ENCODE measurements at regions not wholly inside any gene's neighbourhood (a gene's known extent, or its start where the extent isn't known, plus 50 kb on each side); places are given as distances from the start of the nearest gene placed in this dataset.

DNA sequence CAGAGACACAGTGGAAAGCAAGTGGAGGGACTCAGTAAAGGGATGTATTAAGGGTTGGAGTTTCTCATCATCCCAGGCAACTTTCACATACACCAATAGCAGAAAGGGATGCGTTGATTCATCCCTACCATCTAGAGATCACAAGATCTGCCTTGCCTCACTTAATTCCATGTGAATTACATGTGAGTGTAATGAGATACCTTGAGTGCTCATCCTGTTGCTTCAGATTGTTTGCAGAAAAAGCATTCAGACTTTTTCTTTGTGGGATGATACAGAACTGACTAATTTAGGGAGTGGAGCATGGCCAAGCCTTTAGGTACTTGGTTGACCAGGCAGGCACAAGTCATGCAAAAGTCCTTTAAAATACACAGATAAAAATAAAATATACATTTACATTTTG, 124.8 kb upstream of the SLIT2 start:
- ChIA-PET CTCF (no interaction called here), POLR2A (no interaction called here)
- H3K4me3 ChIP-seq (ENCODE audit: low read depth, low read length) = no peak overlapping the region

DNA sequence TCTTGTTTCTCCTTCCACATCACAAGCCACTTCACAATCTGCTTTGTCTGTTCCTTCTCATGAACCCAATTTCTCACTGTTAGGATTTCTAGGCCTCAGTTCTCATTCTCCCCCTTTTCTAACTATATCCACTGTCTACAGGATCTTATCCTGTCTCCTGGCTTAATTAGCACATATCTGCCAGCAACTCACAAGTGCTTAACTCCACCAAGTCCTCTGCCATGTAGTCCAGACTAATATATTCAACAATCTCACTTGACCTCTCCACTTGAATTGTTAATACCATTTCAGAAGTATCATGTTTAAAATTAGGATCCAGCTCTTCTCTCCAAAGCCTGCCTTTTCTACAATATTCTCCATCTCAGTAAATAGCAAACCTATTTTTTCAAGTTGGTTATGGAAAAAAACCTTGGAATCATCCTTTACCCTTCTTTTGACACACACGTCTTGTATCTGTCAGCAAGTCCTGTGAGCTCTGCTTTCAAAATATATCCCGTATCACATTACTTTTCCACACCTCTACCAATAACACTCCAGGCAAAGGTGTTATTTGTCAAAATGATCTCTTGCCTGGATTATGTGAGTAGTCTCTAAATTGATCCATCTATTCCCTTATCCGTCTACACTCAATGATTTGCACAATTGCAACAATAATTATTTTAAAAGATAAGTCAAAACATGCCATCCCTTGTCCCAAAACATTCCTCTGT, 127.2 kb upstream of the SLIT2 start:
- ChIA-PET POLR2A (no interaction called here), CTCF (interaction anchor here (1.1 kb wide), 1 partner anchor 124 kb away, joined by 4 read pairs; no protein-coding TSS in a partner anchor)
- no peak for DNase-seq (ENCODE audit: low read depth, low spot score)
- TF ChIP-seq, protein P1, sequence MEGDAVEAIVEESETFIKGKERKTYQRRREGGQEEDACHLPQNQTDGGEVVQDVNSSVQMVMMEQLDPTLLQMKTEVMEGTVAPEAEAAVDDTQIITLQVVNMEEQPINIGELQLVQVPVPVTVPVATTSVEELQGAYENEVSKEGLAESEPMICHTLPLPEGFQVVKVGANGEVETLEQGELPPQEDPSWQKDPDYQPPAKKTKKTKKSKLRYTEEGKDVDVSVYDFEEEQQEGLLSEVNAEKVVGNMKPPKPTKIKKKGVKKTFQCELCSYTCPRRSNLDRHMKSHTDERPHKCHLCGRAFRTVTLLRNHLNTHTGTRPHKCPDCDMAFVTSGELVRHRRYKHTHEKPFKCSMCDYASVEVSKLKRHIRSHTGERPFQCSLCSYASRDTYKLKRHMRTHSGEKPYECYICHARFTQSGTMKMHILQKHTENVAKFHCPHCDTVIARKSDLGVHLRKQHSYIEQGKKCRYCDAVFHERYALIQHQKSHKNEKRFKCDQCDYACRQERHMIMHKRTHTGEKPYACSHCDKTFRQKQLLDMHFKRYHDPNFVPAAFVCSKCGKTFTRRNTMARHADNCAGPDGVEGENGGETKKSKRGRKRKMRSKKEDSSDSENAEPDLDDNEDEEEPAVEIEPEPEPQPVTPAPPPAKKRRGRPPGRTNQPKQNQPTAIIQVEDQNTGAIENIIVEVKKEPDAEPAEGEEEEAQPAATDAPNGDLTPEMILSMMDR (IDR thresholded peaks at IDR 0.05; ENCODE audit: insufficient read depth, low read length, missing control alignments) = no peak
- H3K4me3 ChIP-seq (ENCODE audit: low read depth, low read length) = no peak overlapping the region

More for the DNA sequence above, 124.8 kb upstream of the SLIT2 start:
- TF ChIP-seq, protein P1 (IDR thresholded peaks at IDR 0.05; ENCODE audit: insufficient read depth, low read length, missing control alignments) = no peak
- DNase-seq (ENCODE audit: low read depth, low spot score) = peak; percentile 44

DNA sequence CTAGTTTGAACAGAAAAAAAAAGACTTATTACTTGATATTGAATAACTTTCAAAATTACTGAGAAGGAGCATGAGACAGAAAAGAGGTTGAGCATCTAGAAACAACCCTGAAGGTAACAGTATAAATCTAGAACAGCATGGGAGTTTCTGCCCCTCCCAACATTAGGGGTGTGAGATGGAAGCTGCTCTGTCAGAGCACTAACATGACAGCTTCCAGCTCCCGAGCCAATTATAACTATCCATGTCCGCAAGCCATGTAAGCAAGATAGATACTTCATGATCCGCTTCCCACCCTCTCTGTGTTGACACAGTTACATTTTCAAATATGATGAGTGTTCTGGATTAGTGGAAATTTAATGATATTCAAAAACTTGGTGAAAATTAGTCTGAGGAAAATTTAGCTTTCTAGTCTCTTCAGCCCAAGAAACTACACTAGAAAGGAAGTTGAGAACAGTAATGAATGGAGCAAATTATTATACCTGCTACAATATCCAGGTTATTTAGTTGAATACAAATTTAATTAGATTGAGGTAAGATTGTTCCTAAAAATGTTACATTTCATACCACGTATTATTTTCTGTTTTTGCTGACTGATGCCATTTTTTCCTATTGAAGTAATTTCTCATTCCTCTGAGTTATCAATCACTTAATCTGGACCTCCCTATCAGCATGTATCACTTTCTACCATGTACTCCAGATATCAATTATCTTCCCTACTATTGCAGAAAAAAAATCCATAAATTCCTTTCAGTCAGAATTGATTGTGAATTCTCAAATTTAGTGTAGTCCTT, 129.3 kb upstream of the SLIT2 start:
- CTCF ChIA-PET = no interaction called here
- TF ChIP-seq, protein P1 (IDR thresholded peaks at IDR 0.05; ENCODE audit: insufficient read depth, low read length, missing control alignments) = no peak
- POLR2A ChIA-PET = no interaction called here
- no peak for DNase-seq (ENCODE audit: low read depth, low spot score)
- H3K4me3 ChIP-seq (ENCODE audit: low read depth, low read length) = no peak overlapping the region

DNA sequence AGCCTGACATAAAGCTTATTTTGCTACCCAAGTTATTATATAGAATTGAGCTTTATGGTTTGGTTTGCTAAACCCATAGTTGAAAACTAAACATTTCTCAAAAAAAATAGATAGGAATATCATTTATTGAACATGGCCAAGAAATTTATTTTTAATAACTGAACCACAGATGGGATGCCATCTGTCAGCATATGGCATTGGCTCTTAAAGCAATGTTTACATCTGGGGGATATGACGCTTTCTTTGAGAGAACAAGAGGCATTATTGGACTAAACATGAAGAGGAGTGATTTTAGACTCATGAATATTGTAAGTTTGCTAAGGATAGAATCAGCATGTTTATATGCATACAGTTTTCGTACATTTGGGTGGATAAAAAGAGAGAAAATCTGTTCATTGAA, 132.6 kb upstream of the SLIT2 start:
- ChIA-PET CTCF (no interaction called here), POLR2A (no interaction called here)
- H3K4me3 ChIP-seq (ENCODE audit: low read depth, low read length) = no peak overlapping the region
- no peak for DNase-seq (ENCODE audit: low read depth, low spot score)
- TF ChIP-seq, protein P1 (IDR thresholded peaks at IDR 0.05; ENCODE audit: insufficient read depth, low read length, missing control alignments) = no peak

DNA sequence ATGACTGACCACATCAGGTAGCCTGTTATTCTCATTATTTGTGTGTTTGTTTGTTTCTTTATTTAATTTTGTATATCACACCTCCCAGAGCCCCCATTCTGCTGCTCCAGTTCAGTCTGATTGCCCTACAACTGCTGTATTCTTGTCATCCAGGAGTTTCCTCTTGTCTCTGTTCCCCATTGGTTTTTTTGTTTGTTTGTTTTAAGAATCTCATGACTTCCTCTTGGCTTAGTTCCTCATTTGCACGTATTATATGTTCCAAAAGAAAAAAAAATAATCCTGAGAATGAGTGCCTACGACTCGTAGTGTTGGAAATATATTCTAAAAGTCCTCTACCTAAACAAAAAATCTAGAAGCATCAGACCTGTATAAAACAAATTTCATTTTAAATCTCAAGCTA, 142.3 kb upstream of the SLIT2 start:
- H3K4me3 ChIP-seq (ENCODE audit: low read depth, low read length) = no peak overlapping the region
- ChIA-PET POLR2A (no interaction called here), CTCF (no interaction called here)
- TF ChIP-seq, protein P1 (IDR thresholded peaks at IDR 0.05; ENCODE audit: insufficient read depth, low read length, missing control alignments) = no peak
- no peak for DNase-seq (ENCODE audit: low read depth, low spot score)

DNA sequence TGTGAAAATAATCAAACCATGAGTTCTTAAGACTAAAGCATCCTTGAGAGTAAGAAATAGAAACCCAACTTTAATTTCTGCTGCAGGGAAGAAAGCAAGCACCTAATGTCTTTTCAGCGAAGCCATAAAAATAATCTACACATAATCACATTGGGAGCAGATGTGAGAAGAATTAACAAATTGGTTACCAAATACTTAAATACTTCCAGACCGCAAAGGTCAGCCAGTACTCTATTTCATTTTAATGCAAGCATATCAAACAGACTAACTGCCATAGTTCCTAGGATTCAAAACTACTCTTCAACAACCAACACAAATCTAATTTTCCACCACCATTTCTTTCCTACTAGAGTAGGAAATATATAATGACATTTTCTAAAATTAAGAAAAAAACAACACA, 144.8 kb upstream of the SLIT2 start:
- TF ChIP-seq, protein P1 (IDR thresholded peaks at IDR 0.05; ENCODE audit: insufficient read depth, low read length, missing control alignments) = no peak
- CTCF ChIA-PET = no interaction called here
- POLR2A ChIA-PET = no interaction called here
- no peak overlapping the region for H3K4me3 ChIP-seq (ENCODE audit: low read depth, low read length)
- no peak for DNase-seq (ENCODE audit: low read depth, low spot score)

Data from AG04449 (cell line).